ENCODE measurements at regions not wholly inside any gene's neighbourhood (a gene's known extent, or its start where the extent isn't known, plus 50 kb on each side); places are given as distances from the start of the nearest gene placed in this dataset.

DNA sequence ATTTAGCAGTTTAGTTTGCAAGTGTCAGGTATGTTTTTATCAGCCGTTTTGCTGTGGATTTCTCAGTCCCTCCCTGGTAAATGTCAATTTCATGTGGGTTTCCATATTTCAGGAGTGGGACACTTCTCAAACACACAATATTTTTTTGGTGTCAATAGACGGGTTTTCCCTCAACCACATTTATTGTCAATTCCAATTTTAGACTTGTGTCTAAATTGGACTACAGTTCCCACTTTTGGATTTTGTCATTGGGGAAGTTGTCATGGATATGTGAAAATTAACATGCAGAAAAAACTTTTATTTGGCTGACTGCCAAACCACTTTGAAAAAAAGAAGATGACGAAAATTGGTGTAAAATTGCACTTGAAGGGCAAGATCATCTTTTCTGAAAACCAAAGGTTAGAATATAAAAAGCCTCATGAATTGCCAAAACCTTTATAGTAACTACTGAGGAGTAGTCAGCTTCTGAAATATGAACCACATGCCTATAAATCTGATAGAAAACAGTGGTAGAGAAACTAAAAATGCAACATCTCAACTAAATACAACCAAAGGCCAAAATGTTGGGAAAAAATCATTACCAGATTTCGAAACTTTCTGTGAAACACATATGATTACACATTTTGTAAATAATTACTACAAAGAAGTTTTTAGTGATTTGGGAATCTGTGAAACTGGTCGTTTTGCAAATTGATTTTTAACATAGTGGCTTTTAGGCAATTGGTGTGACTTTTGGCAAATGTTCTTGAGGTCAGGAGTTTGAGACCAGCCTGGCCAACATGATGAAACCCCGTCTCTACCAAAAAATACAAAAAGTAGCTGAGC lies 106.4 kb downstream of the BCL2L11 start:
- DNase-seq (ENCODE audit: low read depth in 2 of 2): peak; percentile 61 to 79
- Histone ChIP-seq H2AFZ (ENCODE audit: low read length) (no peak overlapping the region), H3K9me3 (ENCODE audit: control insufficient read depth, insufficient read depth, low read depth, low read length) (no peaks in the 10 kb centered on the region), H3K4me2 (ENCODE audit: extremely low read depth, insufficient read depth, low read length) (no peak overlapping the region), H3K36me3 (ENCODE audit: control insufficient read depth, insufficient read depth, low read length) (peaks cover 2% of the 10 kb centered on the region), H3K79me2 (ENCODE audit: control insufficient read depth, insufficient read depth, low read length) (no peaks in the 10 kb centered on the region), H3K27ac (ENCODE audit: insufficient read depth, low read length) (no peak overlapping the region), H3K9ac (ENCODE audit: insufficient read depth, low read length) (no peak overlapping the region), H4K20me1 (ENCODE audit: control insufficient read depth, extremely low read depth, insufficient read depth, low read length) (no peaks in the 10 kb centered on the region), H3K27me3 (ENCODE audit: control insufficient read depth, insufficient read depth, low read length) (no peaks in the 10 kb centered on the region), H3K4me1 (ENCODE audit: control insufficient read depth, extremely low read depth, insufficient read depth, low read length) (peaks cover 4% of the 10 kb centered on the region), H3K4me3 (replicated peaks in 1 of 4; ENCODE audit: control extremely low read depth in 1 of 4, insufficient read depth in 1 of 4, low read depth in 3 of 4, low read length in 4 of 4) (no peak overlapping the region)
- TF ChIP-seq, protein P1, sequence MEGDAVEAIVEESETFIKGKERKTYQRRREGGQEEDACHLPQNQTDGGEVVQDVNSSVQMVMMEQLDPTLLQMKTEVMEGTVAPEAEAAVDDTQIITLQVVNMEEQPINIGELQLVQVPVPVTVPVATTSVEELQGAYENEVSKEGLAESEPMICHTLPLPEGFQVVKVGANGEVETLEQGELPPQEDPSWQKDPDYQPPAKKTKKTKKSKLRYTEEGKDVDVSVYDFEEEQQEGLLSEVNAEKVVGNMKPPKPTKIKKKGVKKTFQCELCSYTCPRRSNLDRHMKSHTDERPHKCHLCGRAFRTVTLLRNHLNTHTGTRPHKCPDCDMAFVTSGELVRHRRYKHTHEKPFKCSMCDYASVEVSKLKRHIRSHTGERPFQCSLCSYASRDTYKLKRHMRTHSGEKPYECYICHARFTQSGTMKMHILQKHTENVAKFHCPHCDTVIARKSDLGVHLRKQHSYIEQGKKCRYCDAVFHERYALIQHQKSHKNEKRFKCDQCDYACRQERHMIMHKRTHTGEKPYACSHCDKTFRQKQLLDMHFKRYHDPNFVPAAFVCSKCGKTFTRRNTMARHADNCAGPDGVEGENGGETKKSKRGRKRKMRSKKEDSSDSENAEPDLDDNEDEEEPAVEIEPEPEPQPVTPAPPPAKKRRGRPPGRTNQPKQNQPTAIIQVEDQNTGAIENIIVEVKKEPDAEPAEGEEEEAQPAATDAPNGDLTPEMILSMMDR (conservative IDR thresholded peaks at IDR 0.05 in 1 of 2, IDR thresholded peaks at IDR 0.05 in 1 of 2; ENCODE audit: low read depth in 1 of 2, low read length in 2 of 2): no peak
- TF ChIP-seq EZH2 (IDR thresholded peaks at IDR 0.05; ENCODE audit: low read length, missing control alignments): no peak

DNA sequence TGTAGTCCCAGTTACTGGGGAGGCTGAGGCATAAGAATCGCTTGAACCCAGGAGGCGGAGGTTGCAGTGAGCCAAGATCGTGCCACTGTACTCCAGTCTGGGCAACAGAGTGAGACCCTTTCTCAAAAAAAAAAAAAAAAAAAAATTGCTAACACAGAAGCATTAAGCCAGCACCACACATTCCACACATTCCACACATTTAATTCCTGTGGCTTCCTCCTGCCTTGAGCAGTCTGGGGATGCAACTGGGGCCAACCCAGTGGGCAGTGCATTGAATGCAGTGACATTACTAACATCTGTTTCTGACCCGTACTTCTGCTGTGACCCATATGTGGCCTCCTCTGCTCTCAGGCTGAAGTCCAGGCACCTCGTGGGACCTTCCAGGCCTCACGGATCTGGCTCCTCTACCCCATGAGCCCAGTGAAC lies 107.0 kb downstream of the BCL2L11 start:
- DNase-seq (ENCODE audit: low read depth in 2 of 2): peak; percentile 44 to 90
- Histone ChIP-seq H3K4me3 (replicated peaks in 1 of 4; ENCODE audit: control extremely low read depth in 1 of 4, insufficient read depth in 1 of 4, low read depth in 3 of 4, low read length in 4 of 4) (no peak overlapping the region), H3K79me2 (ENCODE audit: control insufficient read depth, insufficient read depth, low read length) (no peaks in the 10 kb centered on the region), H2AFZ (ENCODE audit: low read length) (no peak overlapping the region), H3K9me3 (ENCODE audit: control insufficient read depth, insufficient read depth, low read depth, low read length) (no peaks in the 10 kb centered on the region), H3K27ac (ENCODE audit: insufficient read depth, low read length) (peak overlapping the region; percentile 51), H4K20me1 (ENCODE audit: control insufficient read depth, extremely low read depth, insufficient read depth, low read length) (no peaks in the 10 kb centered on the region), H3K4me1 (ENCODE audit: control insufficient read depth, extremely low read depth, insufficient read depth, low read length) (peaks cover 4% of the 10 kb centered on the region), H3K36me3 (ENCODE audit: control insufficient read depth, insufficient read depth, low read length) (peaks cover 2% of the 10 kb centered on the region), H3K4me2 (ENCODE audit: extremely low read depth, insufficient read depth, low read length) (no peak overlapping the region), H3K9ac (ENCODE audit: insufficient read depth, low read length) (no peak overlapping the region), H3K27me3 (ENCODE audit: control insufficient read depth, insufficient read depth, low read length) (no peaks in the 10 kb centered on the region)
- TF ChIP-seq, protein P1 (conservative IDR thresholded peaks at IDR 0.05 in 1 of 2, IDR thresholded peaks at IDR 0.05 in 1 of 2; ENCODE audit: low read depth in 1 of 2, low read length in 2 of 2): no peak
- no peak for TF ChIP-seq EZH2 (IDR thresholded peaks at IDR 0.05; ENCODE audit: low read length, missing control alignments)

DNA sequence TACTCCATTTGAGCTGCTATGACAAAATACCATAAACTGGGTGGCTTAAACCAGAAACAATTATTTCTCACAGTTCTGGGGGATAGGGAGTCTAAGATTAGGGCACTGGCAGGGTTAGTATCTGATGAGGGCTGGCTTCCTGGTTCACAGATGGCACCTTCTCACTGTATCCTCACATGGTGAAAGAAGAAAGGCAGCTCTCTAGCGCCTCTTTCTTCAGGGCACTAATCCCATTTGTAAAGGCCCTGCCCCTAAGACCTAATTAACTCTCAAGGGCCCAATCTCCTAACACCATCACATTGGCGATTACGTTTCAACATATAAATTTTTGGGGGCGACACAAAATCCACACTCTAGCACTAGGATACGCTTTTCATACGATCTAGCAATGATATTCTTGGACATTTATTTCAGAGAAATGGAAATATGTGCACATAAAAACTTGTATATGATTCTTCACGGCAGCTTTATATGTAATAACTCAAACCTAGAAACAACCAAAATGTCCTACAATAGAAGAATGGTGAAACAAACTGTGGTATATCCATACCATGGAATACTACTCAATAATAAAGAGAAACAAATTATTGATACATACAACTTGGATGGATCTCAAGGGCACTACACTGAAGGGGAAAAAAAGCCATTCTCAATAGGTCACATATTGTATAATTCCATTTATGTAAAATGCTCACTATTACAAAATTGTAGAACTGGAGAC lies 111.0 kb downstream of the BCL2L11 start:
- Histone ChIP-seq H3K4me3 (replicated peaks in 1 of 4; ENCODE audit: control extremely low read depth in 1 of 4, insufficient read depth in 1 of 4, low read depth in 3 of 4, low read length in 4 of 4) (no peak overlapping the region), H4K20me1 (ENCODE audit: control insufficient read depth, extremely low read depth, insufficient read depth, low read length) (no peaks in the 10 kb centered on the region), H3K4me1 (ENCODE audit: control insufficient read depth, extremely low read depth, insufficient read depth, low read length) (peaks cover 4% of the 10 kb centered on the region), H3K27me3 (ENCODE audit: control insufficient read depth, insufficient read depth, low read length) (no peaks in the 10 kb centered on the region), H3K36me3 (ENCODE audit: control insufficient read depth, insufficient read depth, low read length) (no peaks in the 10 kb centered on the region), H2AFZ (ENCODE audit: low read length) (no peak overlapping the region), H3K79me2 (ENCODE audit: control insufficient read depth, insufficient read depth, low read length) (no peaks in the 10 kb centered on the region), H3K9ac (ENCODE audit: insufficient read depth, low read length) (no peak overlapping the region), H3K9me3 (ENCODE audit: control insufficient read depth, insufficient read depth, low read depth, low read length) (no peaks in the 10 kb centered on the region), H3K4me2 (ENCODE audit: extremely low read depth, insufficient read depth, low read length) (no peak overlapping the region), H3K27ac (ENCODE audit: insufficient read depth, low read length) (no peak overlapping the region)
- no peak for DNase-seq (ENCODE audit: low read depth in 2 of 2)
- TF ChIP-seq EZH2 (IDR thresholded peaks at IDR 0.05; ENCODE audit: low read length, missing control alignments): no peak
- TF ChIP-seq, protein P1 (conservative IDR thresholded peaks at IDR 0.05 in 1 of 2, IDR thresholded peaks at IDR 0.05 in 1 of 2; ENCODE audit: low read depth in 1 of 2, low read length in 2 of 2): no peak
